Epithelial cell of esophagus (primary cell): ENCODE measurements at regions not wholly inside any gene's neighbourhood (a gene's known extent, or its start where the extent isn't known, plus 50 kb on each side); places are given as distances from the start of the nearest gene placed in this dataset.

ENCODE experiments used
- DNase-seq: peaks from one replicate; pipeline ENCODE4 v3.0.0; 2010; ENCODE audit warnings: low read depth
- H3K4me3 ChIP-seq: 2 replicates; pipeline ENCODE4 v1.5.1; 2011; ENCODE audit warnings: mild to moderate bottlenecking, low read length, control low read depth
- TF ChIP-seq, protein P1 (sequence below): IDR thresholded peaks from 2 replicates; pipeline ENCODE4 v1.5.1; 2011; ENCODE audit warnings: low read depth, mild to moderate bottlenecking, low read length, control low read depth, inconsistent platforms; ENCODE audit not compliant: insufficient read depth; ENCODE audit errors: missing control alignments

DNA sequence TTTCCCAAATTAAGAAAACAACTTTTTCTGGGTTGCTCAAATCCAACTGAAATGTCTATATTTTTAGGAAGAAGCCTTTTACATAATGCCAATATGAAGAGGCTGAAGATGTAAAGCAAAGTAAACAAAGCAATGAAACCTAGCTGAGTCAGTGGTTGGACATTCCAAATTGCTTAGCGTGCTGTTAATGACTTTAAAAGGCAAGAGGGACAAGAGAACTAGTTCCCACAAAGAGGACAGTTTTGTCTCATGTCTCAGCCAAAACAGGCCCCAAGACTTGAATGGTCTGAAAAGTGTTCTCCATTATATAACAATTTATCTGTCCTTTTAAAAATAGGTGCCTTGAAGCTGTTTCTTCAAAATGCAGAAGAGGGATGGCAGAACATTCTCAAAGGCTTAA lies 407.0 kb downstream of the ENC1 start:
- DNase-seq, result peak; percentile 86
- no peak overlapping the region for H3K4me3 ChIP-seq
- TF ChIP-seq, protein P1, sequence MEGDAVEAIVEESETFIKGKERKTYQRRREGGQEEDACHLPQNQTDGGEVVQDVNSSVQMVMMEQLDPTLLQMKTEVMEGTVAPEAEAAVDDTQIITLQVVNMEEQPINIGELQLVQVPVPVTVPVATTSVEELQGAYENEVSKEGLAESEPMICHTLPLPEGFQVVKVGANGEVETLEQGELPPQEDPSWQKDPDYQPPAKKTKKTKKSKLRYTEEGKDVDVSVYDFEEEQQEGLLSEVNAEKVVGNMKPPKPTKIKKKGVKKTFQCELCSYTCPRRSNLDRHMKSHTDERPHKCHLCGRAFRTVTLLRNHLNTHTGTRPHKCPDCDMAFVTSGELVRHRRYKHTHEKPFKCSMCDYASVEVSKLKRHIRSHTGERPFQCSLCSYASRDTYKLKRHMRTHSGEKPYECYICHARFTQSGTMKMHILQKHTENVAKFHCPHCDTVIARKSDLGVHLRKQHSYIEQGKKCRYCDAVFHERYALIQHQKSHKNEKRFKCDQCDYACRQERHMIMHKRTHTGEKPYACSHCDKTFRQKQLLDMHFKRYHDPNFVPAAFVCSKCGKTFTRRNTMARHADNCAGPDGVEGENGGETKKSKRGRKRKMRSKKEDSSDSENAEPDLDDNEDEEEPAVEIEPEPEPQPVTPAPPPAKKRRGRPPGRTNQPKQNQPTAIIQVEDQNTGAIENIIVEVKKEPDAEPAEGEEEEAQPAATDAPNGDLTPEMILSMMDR, result no peak

DNA sequence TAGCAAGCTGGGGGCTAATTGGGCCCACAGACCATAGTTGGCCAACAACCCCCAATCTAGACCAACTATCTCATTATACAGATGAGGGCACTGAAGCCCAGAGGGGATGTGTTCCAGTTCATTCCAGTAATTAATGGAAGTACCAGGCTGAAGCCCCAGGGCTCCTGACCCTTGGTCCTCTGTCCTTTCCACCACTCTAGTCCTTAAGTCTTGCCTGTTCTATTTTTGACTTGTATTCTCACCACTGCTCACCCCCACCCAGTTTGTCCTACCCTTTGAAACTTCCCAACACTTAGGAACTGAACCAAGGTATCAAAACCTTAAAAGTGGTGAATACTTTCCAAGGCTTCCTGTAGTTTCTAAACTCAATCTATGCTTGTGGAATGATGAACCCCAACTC lies 407.4 kb downstream of the ENC1 start:
- TF ChIP-seq, protein P1, result no peak
- DNase-seq, result no peak
- no peak overlapping the region for H3K4me3 ChIP-seq

DNA sequence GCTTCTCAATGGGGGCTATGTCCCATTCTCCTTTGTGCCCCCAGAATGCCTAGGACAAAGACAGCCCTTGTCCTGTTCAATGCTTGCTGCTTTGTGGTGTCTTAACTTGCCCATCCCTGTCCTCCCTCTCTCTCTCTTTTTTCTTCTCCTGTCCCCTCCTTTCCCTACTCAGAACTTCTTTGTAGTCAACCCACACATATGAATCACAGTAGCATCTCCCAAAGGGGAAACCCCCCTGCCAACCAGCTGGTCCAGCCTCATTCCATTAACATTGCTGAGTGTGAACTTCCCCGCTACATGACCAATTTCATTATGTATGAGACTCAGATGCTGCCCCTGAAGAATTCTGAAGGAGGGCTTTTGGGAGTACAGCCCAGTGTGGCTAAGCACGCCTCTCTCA lies 408.3 kb downstream of the ENC1 start:
- DNase-seq, result peak; percentile 99
- TF ChIP-seq, protein P1, result no peak
- H3K4me3 ChIP-seq, result no peak overlapping the region

DNA sequence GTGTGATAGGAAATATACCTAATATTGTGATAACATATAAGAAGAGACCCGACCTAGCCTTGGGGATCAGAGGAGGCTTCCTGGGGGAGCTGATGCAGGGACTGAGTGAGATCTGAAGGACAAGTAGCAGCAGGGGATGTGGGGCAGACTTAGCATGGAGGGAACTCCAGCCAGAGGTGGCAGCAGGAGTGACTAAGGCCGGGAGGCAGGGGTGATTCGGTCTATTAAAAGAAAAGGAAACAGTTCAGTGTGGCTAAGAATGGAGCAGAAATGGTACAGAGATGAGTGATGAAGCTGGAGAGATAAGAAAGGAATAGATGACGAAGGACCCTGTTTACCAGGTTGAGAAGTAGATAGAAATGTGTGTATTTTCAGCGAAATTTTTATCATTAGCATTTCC lies 408.8 kb downstream of the ENC1 start:
- TF ChIP-seq, protein P1, result no peak
- H3K4me3 ChIP-seq, result no peak overlapping the region
- DNase-seq, result peak; percentile 44

DNA sequence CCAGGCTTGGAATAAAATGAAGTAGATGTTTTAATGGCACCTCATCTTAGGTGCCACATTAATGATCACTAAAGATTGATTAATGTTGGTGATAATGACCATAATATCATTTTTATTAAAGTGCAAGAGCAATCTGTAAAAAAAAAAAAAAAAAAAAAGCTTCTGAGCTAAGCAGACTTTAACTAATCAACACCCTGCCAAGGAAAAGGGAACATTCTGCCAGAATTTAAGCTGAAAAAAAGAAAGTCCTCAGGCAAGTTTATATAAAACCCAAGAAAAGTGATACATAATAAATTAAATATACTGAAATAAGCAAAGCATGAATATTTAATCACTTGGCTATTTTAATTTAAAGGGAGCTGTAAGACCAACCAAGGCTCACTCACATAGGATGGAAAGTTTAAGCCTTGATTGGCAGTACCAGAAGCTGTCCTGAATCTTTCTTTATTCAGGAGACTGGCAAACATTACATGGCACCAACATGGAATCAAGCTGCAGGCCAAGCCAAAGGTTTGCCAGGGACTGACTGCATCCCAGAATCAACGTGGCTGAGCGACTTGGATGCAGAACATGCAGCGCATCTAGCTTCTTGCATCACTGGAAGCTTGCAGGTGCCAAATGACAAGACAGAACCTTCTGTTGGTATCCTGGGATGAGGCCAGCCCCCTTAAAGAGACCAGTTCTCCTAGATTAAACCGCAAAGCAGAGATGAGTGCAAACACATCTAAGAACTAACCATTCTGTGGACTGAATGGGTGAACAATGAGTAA lies 413.6 kb downstream of the ENC1 start:
- TF ChIP-seq, protein P1, result no peak
- DNase-seq, result no peak
- H3K4me3 ChIP-seq, result no peak overlapping the region

DNA sequence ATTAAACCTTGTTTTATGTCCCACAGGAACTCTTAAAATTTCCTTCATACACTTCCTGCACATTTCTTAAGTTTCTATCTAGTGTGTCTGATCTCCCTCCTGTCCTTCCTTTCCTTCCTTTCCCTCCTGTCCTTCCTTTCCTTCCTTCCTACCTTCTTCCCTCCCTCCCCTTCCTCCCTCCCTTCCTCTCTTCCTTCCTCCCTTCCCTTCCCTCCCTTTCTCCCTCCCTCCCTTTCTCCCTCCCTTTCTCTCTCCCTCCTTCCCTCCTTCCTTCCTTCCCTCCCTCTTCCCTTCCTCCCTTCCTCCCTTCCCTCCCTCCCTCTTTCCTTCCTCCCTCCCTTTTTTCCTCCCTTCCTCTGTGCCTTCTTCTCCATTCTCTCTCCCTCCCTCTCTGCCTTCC lies 414.9 kb downstream of the ENC1 start:
- TF ChIP-seq, protein P1, result no peak
- no peak for DNase-seq
- H3K4me3 ChIP-seq, result no peak overlapping the region

DNA sequence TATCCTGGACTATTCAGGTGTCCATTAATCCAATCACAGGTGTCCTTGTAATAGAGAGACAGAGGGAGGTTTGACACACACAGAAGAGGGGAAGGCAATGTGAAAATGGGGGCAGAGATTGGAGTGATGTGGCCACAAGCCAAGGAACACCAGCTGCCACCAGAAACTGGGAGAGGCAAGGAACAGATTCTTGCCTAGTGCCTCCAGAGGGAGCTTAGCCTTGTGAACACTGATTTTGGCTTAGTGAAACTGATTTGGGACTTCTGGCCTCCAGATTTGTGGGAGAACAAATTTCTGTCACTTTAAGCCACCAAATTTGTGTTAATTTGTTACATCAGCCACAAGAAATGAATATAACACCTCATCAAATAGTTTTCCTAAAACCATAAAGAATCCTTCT lies 416.2 kb downstream of the ENC1 start:
- TF ChIP-seq, protein P1, result no peak
- DNase-seq, result no peak
- no peak overlapping the region for H3K4me3 ChIP-seq
